GM18520 (cell line): ENCODE measurements at regions not wholly inside any gene's neighbourhood (a gene's known extent, or its start where the extent isn't known, plus 50 kb on each side); places are given as distances from the start of the nearest gene placed in this dataset.

ENCODE experiments used
- ATAC-seq: cut with Tn5 transposase; IDR thresholded peaks from one replicate; pipeline ENCODE4 v1.9.1; 2021; ENCODE audit not compliant: unreplicated experiment

- no peak for ATAC-seq
These were observed 622.6 kb downstream of the ADGRL2 start for GRCh38 chr1:82423174-82423815.

- no peak for ATAC-seq
These were observed 621.0 kb downstream of the ADGRL2 start for GRCh38 chr1:82421782-82422181.

DNA sequence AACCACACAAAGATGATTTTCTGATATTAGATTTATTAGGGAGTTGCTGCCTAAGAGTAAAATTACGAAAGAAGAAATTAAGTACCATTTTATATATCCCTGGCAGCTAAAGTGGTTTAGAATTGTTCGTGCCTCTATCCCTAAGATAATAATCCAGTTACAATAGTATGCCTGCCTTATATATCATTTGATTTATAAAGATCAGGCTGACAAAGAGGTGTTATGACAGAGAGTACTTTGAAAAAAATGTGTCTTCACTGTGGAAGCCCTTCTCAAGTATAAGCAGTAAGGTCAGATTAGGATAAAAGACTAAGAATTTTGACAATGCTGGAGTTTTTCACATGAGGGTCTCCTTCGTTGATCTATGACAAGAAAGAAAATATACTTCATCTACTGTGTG lies 619.9 kb downstream of the ADGRL2 start:
- ATAC-seq: no peak

GRCh38 chr1:82411605-82412004 lies 610.9 kb downstream of the ADGRL2 start:
- ATAC-seq: no peak

DNA sequence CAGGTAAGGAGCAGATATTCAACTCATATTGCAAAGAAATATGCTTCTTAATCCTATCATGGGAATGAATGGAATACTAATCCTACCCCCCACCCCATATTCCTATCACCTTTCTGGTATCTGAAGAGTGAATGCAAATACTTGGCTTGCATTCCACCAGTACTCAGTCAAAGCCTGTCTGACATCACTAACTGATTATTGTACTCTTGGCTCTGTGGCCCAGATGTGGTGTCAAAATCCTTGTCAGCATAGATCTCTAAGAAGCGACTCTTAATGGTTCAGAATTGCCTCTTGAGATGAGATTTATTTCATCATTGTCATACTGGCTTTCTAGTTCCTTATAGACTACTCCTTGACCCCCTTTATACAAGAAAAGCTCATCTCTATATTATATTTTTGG lies 604.6 kb downstream of the ADGRL2 start:
- ATAC-seq: no peak

DNA sequence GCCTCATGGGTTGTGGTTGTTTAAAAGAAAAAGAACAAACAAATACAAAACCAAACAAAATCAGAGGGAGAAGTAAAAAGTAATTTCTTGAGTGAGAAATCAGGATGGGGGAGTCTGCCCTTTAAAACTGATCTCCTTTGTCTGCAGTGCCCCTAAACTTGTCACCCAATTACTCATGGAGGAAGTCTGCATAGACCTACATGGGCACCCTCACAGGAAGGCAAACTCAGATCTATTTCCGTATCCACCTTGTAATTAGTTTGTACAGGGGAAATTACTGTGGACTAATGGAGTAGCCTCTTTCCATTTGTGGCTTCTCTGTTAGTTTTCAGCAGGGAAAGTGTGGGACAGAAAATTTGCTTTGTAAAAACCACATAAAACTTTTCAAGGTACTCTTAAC lies 600.4 kb downstream of the ADGRL2 start:
- ATAC-seq: no peak

- ATAC-seq: no peak
These were observed 599.8 kb downstream of the ADGRL2 start for GRCh38 chr1:82400521-82400920.

DNA sequence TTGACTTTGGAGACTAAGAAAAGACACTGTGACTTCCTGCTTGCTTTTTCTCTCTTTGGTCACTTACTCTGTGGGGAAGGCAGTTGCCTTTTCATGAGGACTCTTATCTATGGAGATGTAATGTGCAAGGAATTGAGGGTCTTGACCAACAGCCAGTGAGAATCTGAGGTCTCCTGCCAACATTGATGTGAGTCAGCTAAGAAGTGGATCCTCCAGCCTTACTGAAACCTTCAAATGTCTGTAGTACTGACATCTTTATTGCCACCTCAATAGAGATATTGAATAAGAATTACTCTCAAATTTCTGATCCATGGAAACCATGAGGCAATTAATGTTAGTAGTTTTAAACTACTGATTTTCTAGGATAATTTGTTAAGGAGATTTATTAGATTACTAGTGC lies 598.4 kb downstream of the ADGRL2 start:
- ATAC-seq: no peak

DNA sequence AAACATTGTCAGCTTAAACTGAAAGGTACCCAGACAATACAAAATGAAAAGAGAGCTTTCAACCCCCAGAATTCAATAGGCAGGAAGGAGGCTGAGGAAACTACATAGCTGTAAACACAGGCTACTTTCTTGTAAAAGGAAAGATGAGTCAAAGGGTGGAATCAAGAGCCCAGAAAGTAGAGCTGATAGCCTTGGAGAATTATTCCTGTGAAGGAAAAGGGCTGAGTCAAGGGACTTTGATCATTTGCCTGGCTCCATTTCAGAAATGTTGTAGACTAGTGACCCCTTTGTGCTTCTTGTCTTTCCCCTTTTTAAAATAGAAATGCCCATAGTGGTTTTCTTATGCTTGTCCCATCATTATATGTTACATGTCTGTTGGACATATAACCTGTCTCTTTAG lies 597.6 kb downstream of the ADGRL2 start:
- no peak for ATAC-seq

DNA sequence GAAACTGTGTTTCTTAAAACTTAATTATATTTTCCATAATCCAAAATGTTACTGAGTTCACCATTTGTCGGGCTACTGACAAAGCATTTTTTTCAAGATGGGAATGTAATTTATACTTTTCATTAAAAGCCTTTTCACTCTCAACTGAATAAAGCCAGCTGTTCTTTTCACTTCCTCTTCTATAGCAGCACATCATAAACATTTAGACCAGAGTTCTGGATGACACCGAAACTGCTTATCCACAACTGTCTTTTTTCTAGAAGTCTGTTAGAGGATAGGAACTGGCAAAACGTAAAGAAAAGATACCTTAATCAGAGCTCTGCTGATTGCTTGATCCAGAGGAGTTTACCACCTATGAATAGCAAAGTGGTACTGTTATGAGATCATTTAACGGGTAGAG lies 594.7 kb downstream of the ADGRL2 start:
- ATAC-seq: no peak

GRCh38 chr1:82392946-82393345 lies 592.2 kb downstream of the ADGRL2 start:
- no peak for ATAC-seq

DNA sequence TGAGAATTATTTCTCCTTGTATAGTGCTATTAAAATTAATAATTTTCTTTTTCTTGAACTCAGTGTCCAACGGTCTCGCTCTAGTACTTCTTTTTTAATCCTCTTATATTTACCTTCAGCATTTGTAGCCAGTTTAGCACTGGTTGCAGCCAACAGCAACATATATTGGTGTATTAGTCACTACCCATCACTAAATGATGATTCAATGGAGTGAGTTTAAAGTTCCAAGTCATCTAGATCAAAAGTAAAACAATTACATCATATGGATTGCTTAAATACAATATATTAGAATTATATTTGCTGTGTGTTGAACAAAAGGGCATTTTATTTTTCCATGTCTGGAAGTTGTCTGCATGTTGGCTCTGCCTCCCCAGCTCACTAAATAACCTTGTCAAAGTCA lies 591.8 kb downstream of the ADGRL2 start:
- no peak for ATAC-seq

DNA sequence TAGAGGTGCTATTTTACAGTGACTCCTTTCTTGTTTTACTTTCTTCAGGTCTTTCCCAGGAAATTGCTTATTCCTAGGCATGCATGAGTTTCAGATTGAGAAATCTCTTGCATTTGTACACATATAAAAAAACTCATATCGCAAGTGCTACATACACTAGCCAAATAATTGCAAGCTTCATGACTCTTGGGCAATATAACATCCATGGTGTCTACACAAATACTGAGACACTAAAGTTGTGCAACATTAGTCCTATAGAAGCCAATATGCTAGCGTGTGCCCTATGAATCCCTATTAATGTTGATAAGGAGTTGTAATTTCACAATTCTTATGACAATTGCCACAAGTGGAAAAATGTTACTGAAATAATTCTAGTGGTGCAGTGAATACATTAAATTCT lies 591.0 kb downstream of the ADGRL2 start:
- no peak for ATAC-seq

- no peak for ATAC-seq
These were observed 589.9 kb downstream of the ADGRL2 start for GRCh38 chr1:82390627-82391026.

DNA sequence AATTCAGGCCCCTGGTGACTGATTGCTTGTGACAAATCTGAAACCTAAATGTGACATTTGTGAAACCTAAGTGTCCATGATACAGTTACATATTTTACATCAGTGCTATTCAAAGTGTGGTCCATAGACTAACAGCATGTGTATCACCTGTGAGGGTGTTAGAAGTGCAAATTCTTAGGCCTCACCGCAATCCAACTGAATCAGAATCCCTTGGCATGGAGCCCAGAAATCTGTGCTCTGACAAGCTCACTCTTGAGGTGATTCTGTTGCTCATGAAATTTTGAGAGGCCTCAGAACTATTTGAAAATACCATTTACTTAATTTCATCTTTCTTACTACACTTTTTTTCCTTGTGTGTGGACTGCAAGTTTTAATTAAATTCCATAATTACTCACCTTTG lies 587.9 kb downstream of the ADGRL2 start:
- ATAC-seq: no peak

DNA sequence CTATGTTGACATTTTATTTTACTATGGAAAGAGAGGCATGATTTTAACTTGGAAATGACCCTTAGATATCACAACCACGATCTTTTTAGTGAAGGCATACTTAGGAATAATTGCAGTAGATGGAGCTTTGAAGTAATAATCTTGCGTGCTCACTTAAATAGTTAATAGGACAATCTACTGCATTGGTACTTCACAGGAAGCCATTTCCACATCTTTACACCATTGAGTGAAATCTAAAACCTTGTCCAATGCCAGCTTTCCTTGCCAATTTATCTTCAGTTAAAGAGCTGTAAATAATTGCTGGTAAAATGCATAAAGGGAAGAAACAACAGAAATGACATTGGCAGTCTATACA lies 586.3 kb downstream of the ADGRL2 start:
- no peak for ATAC-seq

DNA sequence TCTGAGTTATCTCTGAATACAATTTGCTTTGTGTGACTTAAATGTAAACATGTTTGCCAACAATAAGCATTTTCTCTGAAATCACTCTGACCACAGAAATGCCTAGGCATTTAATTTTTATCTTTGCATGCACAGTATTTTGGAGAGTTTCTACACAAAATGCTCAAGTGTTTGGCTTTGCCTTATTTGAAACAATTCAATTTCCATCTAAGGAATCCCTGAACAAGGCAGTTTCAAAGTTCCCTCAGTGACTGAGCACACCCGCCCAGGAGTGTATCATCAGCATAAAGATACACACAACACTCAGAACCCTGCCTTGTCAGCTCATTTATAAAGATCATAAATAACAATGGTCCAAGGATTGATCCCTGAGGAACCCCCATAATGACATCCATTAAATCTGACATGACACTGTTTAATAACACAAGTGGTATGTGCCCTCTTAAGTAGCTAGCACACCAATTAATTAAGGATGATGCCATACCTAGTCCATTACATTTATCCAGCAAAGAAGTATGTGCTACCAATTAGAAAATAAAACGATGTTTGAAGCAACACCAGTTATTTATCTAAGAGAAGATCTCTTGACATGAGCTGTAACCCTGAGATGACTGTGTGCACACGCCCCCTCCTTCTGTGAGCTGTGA lies 585.8 kb downstream of the ADGRL2 start:
- ATAC-seq: no peak

DNA sequence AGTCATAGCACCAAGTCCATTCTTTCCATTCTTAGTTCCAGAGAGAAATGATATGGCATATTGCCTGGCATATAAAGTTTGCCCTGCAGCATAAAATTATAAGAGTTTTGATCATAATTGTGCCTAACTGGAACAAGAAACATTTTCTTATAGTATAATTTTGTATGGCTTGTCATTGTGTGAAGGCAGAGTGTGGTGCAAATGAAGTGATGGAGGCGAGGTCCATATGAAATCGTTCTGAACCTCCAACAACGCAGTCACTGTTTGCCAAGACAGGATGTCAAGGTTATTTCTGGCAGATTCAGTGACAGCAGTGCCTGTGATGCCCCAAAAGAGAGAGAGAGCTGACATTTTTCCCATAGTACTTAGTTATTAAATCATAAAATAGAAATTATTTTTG lies 584.0 kb downstream of the ADGRL2 start:
- ATAC-seq: no peak

GRCh38 chr1:82377201-82377884 lies 576.6 kb downstream of the ADGRL2 start:
- ATAC-seq: no peak

- ATAC-seq: no peak
These were observed 573.0 kb downstream of the ADGRL2 start for GRCh38 chr1:82373710-82374109.

- ATAC-seq: no peak
These were observed 571.2 kb downstream of the ADGRL2 start for GRCh38 chr1:82371844-82372498.

DNA sequence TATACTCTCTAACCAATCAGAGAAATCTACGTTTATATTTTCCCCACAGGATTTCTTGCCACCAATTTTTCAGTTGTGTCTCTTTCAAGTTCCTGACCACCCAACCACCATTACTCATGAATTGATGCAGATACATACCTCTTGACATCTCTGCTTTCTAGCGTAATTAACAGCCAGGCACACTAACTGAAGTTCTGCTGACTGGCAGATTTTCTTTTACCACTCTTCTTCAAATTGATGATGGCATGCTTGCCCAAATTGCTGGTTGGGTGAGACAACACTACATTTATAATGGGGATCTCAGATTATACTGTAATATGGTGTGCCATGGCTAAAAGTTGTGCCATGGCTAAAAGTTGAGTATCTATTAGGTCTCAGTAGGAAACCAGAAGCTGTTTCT lies 566.7 kb downstream of the ADGRL2 start:
- ATAC-seq: no peak
